HepG2 (cell line): ENCODE measurements at regions not wholly inside any gene's neighbourhood (a gene's known extent, or its start where the extent isn't known, plus 50 kb on each side); places are given as distances from the start of the nearest gene placed in this dataset.
"Not testable (repeated sequence)": the region's sequence is repeated elsewhere in the genome, so short reads cannot be mapped to it uniquely, and the experiment has no call there.

ENCODE experiments used
- ATAC-seq: fragments of 200-7000 bp; cut with Tn5 transposase; 3 replicates; pipeline ENCODE4 v1.9.1; 2020; ENCODE audit warnings: mild to moderate bottlenecking, moderate library complexity
- BruUV-seq: library from RNA; stranded (reverse); fragments of 400-500 nt; replicated peaks from 2 replicates; lab custom pipeline; 2021; lab: Mats Ljungman, UMichigan
- CTCF ChIA-PET: fragments of 300-600 bp; formaldehyde crosslinking; extraction: SDS; loops from one replicate; lab custom pipeline; 2021; ENCODE audit warnings: low total read pairs, inconsistent platforms, low intra/inter-chr PET ratio; lab: Yijun Ruan, JAX
- POLR2A ChIA-PET: fragments of 350-600 bp; sonication (Branson Sonifier 250); formaldehyde crosslinking; loops from one replicate; lab custom pipeline; 2020; ENCODE audit warnings: antibody characterized with exemption, inconsistent platforms; lab: Yijun Ruan, JAX
- DNase-seq: peaks from one replicate; pipeline ENCODE4 v3.0.0-alpha.2; 2015; ENCODE audit warnings: low spot score
- FAIRE-seq: peaks from 3 replicates; lab custom pipeline; 2011; peaks lifted over from hg19 to GRCh38; lab: Jason Lieb, UNC
- H2AFZ ChIP-seq: one replicate; pipeline ENCODE4 v1.6.1; 2011; ENCODE audit warnings: low read length, inconsistent platforms
- H3K27ac ChIP-seq: fragments of 300-600 bp; 3 replicates; pipeline ENCODE4 v1.8.0; 2011; ENCODE audit warnings: mixed run types, mild to moderate bottlenecking, mixed read lengths, low read length, inconsistent platforms; ENCODE audit not compliant: insufficient read depth; ENCODE audit errors: extremely low read length
- H3K27me3 ChIP-seq, 2 experiments: fragments of 200-600 bp in 1 of 2; 2 replicates in 1 of 2; 3 replicates in 1 of 2; pipeline versions ENCODE4 v1.6.0 to v1.8.0; 2011; ENCODE audit warnings: low read length in 2 of 2, mild to moderate bottlenecking in 2 of 2, moderate library complexity in 2 of 2, inconsistent platforms in 1 of 2; ENCODE audit not compliant: insufficient read depth in 2 of 2, control insufficient read depth in 1 of 2
- H3K36me3 ChIP-seq, 2 experiments: fragments of 200-600 bp in 1 of 2; replicated peaks in 1 of 2; 2 replicates in 1 of 2; 3 replicates in 1 of 2; pipeline versions ENCODE4 v1.5.1 to v1.8.0; 2011; ENCODE audit warnings: low read length in 2 of 2, inconsistent platforms in 1 of 2; ENCODE audit not compliant: insufficient read depth in 2 of 2, control insufficient read depth in 1 of 2
- H3K4me1 ChIP-seq: 2 replicates; pipeline ENCODE4 v1.5.1; 2012; ENCODE audit warnings: low read length, inconsistent platforms; ENCODE audit not compliant: insufficient read depth
- H3K4me2 ChIP-seq: 2 replicates; pipeline ENCODE4 v1.6.0; 2011; ENCODE audit warnings: low read depth, low read length, inconsistent platforms
- H3K4me3 ChIP-seq, 3 experiments: fragments of 200-600 bp in 1 of 3; sonication (generic), shearing (Covaris generic) in 1 of 3; replicated peaks in 1 of 3; 2 replicates each; pipeline ENCODE4 v1.5.1; 2011 to 2016; ENCODE audit warnings: low read length in 3 of 3, inconsistent platforms in 2 of 3, low read depth in 2 of 3, mild to moderate bottlenecking in 2 of 3, control low read depth in 1 of 3, mixed read lengths in 1 of 3; ENCODE audit not compliant: insufficient read depth in 1 of 3
- H3K79me2 ChIP-seq: one replicate; pipeline ENCODE4 v1.6.1; 2011; ENCODE audit warnings: low read length, inconsistent platforms; ENCODE audit not compliant: insufficient read depth
- H3K9ac ChIP-seq: 2 replicates; pipeline ENCODE4 v1.6.0; 2011; ENCODE audit warnings: mild to moderate bottlenecking, low read depth, low read length, inconsistent platforms; ENCODE audit not compliant: insufficient read depth
- H3K9me3 ChIP-seq: 2 replicates; pipeline ENCODE4 v1.5.1; 2012; ENCODE audit warnings: mild to moderate bottlenecking, low read length
- H4K20me1 ChIP-seq: 2 replicates; pipeline ENCODE4 v1.6.0; 2011; ENCODE audit warnings: inconsistent platforms, mild to moderate bottlenecking, low read length, moderate library complexity; ENCODE audit not compliant: insufficient read depth
- DR1 ChIP-seq: sonication (generic); formaldehyde crosslinking; IDR thresholded peaks from 2 replicates; pipeline ENCODE4 v1.8.0; 2021; ENCODE audit warnings: mild to moderate bottlenecking, missing genetic modification reagents, inconsistent platforms
- FOXO1 ChIP-seq: sonication (generic); formaldehyde crosslinking; IDR thresholded peaks from 2 replicates; pipeline ENCODE4 v1.4.0; 2020; ENCODE audit warnings: missing genetic modification reagents
- FOXP1 ChIP-seq, 2 experiments: fragments of 450-650 bp in 1 of 2; IDR thresholded peaks; 2 replicates each; pipeline ENCODE4 v1.6.1; 2017 to 2018; ENCODE audit warnings: antibody characterized with exemption in 1 of 2
- KLF12 ChIP-seq: sonication (generic); formaldehyde crosslinking; IDR thresholded peaks from 2 replicates; pipeline ENCODE4 v1.4.0; 2020; ENCODE audit warnings: missing genetic modification reagents, borderline replicate concordance
- MYC ChIP-seq: sonication (generic); formaldehyde crosslinking; IDR thresholded peaks from 2 replicates; pipeline ENCODE4 v1.9.0; 2021; ENCODE audit warnings: missing genetic modification reagents, borderline replicate concordance
- TCF7 ChIP-seq: sonication (generic); IDR thresholded peaks from 2 replicates; pipeline ENCODE4 v1.6.1; 2016; ENCODE audit warnings: antibody characterized with exemption, low read depth
- WGBS: methylation state at CpG from one replicate; pipeline ENCODE4 v1.1.6; 2017; ENCODE audit warnings: low lambda C conversion rate; 5-methylcytosine and 5-hydroxymethylcytosine counted together
- in situ Hi-C: cut with HindIII; loops from 2 replicates; pipeline ENCODE4 v1.10.0; 2017; ENCODE audit warnings: low pct_unique_long_range_greater_than_20kb; ENCODE audit not compliant: extremely low pct_ligation_motif_present
- intact Hi-C: fragments of 100-400 bp; cut with micrococcal nuclease; formaldehyde crosslinking; loops from one replicate; pipeline ENCODE4 v1.10.0; 2022; ENCODE audit not compliant: unreplicated experiment
- TF ChIP-seq, protein P1 (sequence below): sonication (generic); formaldehyde crosslinking; IDR thresholded peaks from 2 replicates; pipeline ENCODE4 v1.4.0; 2020; ENCODE audit warnings: missing genetic modification reagents
- TF ChIP-seq, protein P2 (sequence below): sonication (generic); formaldehyde crosslinking; IDR thresholded peaks from 2 replicates; pipeline ENCODE4 v1.5.0; 2020; ENCODE audit warnings: mild to moderate bottlenecking, missing genetic modification reagents, moderate library complexity

DNA sequence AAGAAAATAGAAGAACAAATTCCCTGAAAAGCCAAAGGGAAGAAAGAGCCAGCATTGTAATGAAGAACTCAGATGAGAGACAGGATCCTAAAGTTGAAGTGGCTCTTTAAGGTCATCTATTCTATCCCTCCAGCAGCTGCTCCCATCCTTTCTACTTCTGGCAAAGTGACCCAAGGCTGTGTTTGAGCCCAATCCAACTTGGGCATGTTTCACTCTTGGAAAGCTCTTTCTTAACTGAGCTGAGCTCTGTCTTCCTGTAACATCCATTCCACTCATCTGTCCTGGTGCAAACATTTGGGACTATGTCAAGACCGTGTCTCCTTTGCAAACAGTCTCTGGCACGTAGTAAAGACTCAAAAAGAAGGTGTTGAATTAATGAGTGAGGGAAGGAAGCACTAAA lies 298.1 kb upstream of the IGF1R start (continued):
- TF ChIP-seq, protein P1, sequence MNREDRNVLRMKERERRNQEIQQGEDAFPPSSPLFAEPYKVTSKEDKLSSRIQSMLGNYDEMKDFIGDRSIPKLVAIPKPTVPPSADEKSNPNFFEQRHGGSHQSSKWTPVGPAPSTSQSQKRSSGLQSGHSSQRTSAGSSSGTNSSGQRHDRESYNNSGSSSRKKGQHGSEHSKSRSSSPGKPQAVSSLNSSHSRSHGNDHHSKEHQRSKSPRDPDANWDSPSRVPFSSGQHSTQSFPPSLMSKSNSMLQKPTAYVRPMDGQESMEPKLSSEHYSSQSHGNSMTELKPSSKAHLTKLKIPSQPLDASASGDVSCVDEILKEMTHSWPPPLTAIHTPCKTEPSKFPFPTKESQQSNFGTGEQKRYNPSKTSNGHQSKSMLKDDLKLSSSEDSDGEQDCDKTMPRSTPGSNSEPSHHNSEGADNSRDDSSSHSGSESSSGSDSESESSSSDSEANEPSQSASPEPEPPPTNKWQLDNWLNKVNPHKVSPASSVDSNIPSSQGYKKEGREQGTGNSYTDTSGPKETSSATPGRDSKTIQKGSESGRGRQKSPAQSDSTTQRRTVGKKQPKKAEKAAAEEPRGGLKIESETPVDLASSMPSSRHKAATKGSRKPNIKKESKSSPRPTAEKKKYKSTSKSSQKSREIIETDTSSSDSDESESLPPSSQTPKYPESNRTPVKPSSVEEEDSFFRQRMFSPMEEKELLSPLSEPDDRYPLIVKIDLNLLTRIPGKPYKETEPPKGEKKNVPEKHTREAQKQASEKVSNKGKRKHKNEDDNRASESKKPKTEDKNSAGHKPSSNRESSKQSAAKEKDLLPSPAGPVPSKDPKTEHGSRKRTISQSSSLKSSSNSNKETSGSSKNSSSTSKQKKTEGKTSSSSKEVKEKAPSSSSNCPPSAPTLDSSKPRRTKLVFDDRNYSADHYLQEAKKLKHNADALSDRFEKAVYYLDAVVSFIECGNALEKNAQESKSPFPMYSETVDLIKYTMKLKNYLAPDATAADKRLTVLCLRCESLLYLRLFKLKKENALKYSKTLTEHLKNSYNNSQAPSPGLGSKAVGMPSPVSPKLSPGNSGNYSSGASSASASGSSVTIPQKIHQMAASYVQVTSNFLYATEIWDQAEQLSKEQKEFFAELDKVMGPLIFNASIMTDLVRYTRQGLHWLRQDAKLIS = no peak
- no peak for TF ChIP-seq FOXP1 (IDR thresholded peaks at IDR 0.05)
- no peak for TF ChIP-seq FOXP1 (CRISPR knock-in tag; IDR thresholded peaks at IDR 0.05)
- TF ChIP-seq, protein P2, sequence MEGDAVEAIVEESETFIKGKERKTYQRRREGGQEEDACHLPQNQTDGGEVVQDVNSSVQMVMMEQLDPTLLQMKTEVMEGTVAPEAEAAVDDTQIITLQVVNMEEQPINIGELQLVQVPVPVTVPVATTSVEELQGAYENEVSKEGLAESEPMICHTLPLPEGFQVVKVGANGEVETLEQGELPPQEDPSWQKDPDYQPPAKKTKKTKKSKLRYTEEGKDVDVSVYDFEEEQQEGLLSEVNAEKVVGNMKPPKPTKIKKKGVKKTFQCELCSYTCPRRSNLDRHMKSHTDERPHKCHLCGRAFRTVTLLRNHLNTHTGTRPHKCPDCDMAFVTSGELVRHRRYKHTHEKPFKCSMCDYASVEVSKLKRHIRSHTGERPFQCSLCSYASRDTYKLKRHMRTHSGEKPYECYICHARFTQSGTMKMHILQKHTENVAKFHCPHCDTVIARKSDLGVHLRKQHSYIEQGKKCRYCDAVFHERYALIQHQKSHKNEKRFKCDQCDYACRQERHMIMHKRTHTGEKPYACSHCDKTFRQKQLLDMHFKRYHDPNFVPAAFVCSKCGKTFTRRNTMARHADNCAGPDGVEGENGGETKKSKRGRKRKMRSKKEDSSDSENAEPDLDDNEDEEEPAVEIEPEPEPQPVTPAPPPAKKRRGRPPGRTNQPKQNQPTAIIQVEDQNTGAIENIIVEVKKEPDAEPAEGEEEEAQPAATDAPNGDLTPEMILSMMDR = no peak
- TF ChIP-seq MYC (CRISPR knock-in tag) = no peak
- no peak for TF ChIP-seq FOXO1 (CRISPR knock-in tag)
- TF ChIP-seq KLF12 = no peak
- no peak for TF ChIP-seq TCF7
- no peak for TF ChIP-seq DR1 (CRISPR knock-in tag)

DNA sequence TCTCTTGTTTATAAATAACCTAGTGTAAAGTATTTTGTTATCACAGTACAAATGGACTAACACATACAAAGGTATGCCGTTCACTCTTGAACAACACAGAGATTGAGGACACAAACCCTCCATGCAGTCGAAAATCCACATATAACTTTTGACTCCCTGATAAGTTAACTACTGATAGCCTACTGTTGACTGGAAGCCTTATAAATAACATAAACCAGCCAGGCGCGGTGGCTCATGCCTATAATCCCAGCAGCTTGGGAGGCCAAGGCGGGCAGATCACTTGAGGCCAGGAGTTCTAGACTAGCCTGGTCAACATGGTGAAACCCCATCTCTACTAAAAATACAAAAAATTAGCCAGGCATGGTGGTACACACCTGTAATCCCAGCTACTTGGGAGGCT lies 290.1 kb upstream of the IGF1R start:
- H3K4me1 ChIP-seq, H3K27ac ChIP-seq, CTCF ChIA-PET, BruUV-seq, H2AFZ ChIP-seq, POLR2A ChIA-PET, H3K36me3 ChIP-seq, DNase-seq, intact Hi-C loops, H3K4me2 ChIP-seq, in situ Hi-C loops, H3K79me2 ChIP-seq, H4K20me1 ChIP-seq, ATAC-seq, H3K27me3 ChIP-seq, H3K4me3 ChIP-seq, H3K9ac ChIP-seq, H3K9me3 ChIP-seq, FAIRE-seq: not testable (repeated sequence)
- WGBS = 58% methylated on average over 5 of the region's 5 CpGs
